ENCODE measurements at regions not wholly inside any gene's neighbourhood (a gene's known extent, or its start where the extent isn't known, plus 50 kb on each side); places are given as distances from the start of the nearest gene placed in this dataset.

DNA sequence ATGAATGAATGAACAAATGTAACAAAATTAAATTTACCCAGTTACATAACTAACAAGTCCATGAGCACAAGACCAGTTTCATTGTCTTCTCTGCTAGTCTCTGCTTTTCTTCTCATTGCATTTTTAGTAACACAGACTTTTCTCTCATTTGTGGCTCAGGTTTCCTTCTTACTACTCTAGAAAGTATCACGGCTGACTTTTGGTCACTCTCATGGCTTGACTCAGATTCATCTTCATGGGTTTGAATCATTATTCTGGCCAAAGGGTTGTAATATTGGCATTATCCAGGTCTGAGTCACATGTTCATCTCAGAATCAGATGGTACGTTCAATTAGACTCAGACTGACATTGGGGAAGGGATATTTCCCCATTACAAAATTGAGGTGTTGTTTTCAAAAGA is 121.5 kb upstream of the SATB1 start:
- no peaks in the 10 kb centered on the region for H3K79me2 ChIP-seq (ENCODE audit: control insufficient read depth, insufficient read depth, low read length)
- no peaks in the 10 kb centered on the region for H3K36me3 ChIP-seq (ENCODE audit: control insufficient read depth, insufficient read depth, low read length)
- 3% methylated on average over 2 of the region's 2 CpGs for WGBS (ENCODE audit: insufficient coverage, low coverage, missing lambda C conversion rate)
- CTCF ChIA-PET (ENCODE audit: low intra/inter-chr PET ratio) = no interaction called here
- FAIRE-seq (no peak), ATAC-seq (no peak), DNase-seq (ENCODE audit: extremely low read depth in 1 of 4, low spot score in 3 of 4) (no peak)
- BruUV-seq (replicated peaks) = no TSS peak
- no peak overlapping the region for H2AFZ ChIP-seq (ENCODE audit: low read depth, low read length)
- TF ChIP-seq ZNF274 (IDR thresholded peaks at IDR 0.05; ENCODE audit: borderline replicate concordance, low read depth, low read length) (no peak), SP1 (CRISPR knock-in tag; IDR thresholded peaks at IDR 0.05) (no peak), FOXK1 (CRISPR knock-in tag; IDR thresholded peaks at IDR 0.05; ENCODE audit: borderline replicate concordance) (no peak), ZNF217 (CRISPR knock-in tag; IDR thresholded peaks at IDR 0.05) (no peak), HDAC6 (IDR thresholded peaks at IDR 0.05; ENCODE audit: low read depth, low read length) (no peak), SAFB2 (IDR thresholded peaks at IDR 0.05; ENCODE audit: borderline replicate concordance, low read depth, low read length, severe bottlenecking) (no peak), ZNF384 (IDR thresholded peaks at IDR 0.05; ENCODE audit: low read depth, low read length) (no peak), ZNF445 (CRISPR knock-in tag; IDR thresholded peaks at IDR 0.05; ENCODE audit: low read depth) (no peak), TAF1 (IDR thresholded peaks at IDR 0.05; ENCODE audit: control insufficient read depth, extremely low read depth, insufficient read depth, low read length, severe bottlenecking) (no peak)
- TF ChIP-seq, protein P1, sequence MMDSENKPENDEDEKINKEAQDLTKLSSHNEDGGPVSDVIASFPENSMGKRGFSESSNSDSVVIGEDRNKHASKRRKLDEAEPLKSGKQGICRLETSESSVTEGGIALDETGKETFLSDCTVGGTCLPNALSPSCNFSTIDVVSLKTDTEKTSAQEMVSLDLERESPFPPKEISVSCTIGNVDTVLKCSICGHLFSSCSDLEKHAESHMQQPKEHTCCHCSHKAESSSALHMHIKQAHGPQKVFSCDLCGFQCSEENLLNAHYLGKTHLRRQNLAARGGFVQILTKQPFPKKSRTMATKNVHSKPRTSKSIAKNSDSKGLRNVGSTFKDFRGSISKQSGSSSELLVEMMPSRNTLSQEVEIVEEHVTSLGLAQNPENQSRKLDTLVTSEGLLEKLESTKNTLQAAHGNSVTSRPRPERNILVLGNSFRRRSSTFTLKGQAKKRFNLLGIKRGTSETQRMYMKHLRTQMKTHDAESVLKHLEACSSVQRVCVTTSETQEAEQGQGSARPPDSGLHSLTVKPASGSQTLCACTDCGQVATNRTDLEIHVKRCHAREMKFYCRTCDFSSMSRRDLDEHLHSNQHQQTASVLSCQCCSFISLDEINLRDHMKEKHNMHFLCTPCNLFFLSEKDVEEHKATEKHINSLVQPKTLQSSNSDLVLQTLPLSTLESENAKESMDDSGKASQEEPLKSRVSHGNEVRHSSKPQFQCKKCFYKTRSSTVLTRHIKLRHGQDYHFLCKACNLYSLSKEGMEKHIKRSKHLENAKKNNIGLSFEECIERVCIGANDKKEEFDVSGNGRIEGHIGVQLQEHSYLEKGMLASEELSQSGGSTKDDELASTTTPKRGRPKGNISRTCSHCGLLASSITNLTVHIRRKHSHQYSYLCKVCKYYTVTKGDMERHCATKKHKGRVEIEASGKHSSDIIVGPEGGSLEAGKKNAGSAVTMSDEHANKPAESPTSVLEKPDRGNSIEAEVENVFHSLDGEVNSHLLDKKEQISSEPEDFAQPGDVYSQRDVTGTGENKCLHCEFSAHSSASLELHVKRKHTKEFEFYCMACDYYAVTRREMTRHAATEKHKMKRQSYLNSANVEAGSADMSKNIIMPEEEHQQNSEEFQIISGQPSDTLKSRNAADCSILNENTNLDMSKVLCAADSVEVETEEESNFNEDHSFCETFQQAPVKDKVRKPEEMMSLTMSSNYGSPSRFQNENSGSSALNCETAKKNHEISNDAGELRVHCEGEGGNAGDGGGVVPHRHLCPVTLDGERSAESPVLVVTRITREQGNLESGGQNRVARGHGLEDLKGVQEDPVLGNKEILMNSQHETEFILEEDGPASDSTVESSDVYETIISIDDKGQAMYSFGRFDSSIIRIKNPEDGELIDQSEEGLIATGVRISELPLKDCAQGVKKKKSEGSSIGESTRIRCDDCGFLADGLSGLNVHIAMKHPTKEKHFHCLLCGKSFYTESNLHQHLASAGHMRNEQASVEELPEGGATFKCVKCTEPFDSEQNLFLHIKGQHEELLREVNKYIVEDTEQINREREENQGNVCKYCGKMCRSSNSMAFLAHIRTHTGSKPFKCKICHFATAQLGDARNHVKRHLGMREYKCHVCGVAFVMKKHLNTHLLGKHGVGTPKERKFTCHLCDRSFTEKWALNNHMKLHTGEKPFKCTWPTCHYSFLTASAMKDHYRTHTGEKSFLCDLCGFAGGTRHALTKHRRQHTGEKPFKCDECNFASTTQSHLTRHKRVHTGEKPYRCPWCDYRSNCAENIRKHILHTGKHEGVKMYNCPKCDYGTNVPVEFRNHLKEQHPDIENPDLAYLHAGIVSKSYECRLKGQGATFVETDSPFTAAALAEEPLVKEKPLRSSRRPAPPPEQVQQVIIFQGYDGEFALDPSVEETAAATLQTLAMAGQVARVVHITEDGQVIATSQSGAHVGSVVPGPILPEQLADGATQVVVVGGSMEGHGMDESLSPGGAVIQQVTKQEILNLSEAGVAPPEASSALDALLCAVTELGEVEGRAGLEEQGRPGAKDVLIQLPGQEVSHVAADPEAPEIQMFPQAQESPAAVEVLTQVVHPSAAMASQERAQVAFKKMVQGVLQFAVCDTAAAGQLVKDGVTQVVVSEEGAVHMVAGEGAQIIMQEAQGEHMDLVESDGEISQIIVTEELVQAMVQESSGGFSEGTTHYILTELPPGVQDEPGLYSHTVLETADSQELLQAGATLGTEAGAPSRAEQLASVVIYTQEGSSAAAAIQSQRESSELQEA (IDR thresholded peaks at IDR 0.05; ENCODE audit: low read depth) = no peak
- TF ChIP-seq, protein P2, sequence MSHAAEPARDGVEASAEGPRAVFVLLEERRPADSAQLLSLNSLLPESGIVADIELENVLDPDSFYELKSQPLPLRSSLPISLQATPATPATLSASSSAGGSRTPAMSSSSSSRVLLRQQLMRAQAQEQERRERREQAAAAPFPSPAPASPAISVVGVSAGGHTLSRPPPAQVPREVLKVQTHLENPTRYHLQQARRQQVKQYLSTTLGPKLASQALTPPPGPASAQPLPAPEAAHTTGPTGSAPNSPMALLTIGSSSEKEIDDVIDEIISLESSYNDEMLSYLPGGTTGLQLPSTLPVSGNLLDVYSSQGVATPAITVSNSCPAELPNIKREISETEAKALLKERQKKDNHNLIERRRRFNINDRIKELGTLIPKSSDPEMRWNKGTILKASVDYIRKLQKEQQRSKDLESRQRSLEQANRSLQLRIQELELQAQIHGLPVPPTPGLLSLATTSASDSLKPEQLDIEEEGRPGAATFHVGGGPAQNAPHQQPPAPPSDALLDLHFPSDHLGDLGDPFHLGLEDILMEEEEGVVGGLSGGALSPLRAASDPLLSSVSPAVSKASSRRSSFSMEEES (CRISPR knock-in tag; IDR thresholded peaks at IDR 0.05) = no peak
- H3K9ac ChIP-seq (ENCODE audit: insufficient read depth in 1 of 2, low read depth in 2 of 2, low read length in 2 of 2) = no peak overlapping the region
- POLR2A ChIA-PET = no interaction called here
- H3K27ac ChIP-seq (ENCODE audit: extremely low read depth, low read depth, low read length) = no peak overlapping the region
- H3K4me1 ChIP-seq (replicated peaks in 1 of 2; ENCODE audit: control insufficient read depth in 2 of 2, insufficient read depth in 2 of 2, low read length in 2 of 2) = no peaks in the 10 kb centered on the region
- intact Hi-C loops (cut with micrococcal nuclease) (no loop called here), in situ Hi-C loops (cut with MboI) (no loop called here)
- no peaks in the 10 kb centered on the region for H3K27me3 ChIP-seq (ENCODE audit: control insufficient read depth in 2 of 2, insufficient read depth in 2 of 2, low read length in 2 of 2)
- 0 out of 2 replicates have a peak, but pooled peaks cover 2% of the 10 kb centered on the region for H3K9me3 ChIP-seq (replicated peaks; ENCODE audit: control insufficient read depth, insufficient read depth, low read depth, low read length)
- no peak overlapping the region for H3K4me2 ChIP-seq (ENCODE audit: insufficient read depth, low read length)
- H3K9me1 ChIP-seq (ENCODE audit: control insufficient read depth, insufficient read depth, low read length) = no peaks in the 10 kb centered on the region
- no peaks in the 10 kb centered on the region for H4K20me1 ChIP-seq (replicated peaks; ENCODE audit: control insufficient read depth, insufficient read depth, low read length)
- no peak overlapping the region for H3K4me3 ChIP-seq

Data from K562 (cell line).